PC-9 (cell line): ENCODE measurements at regions not wholly inside any gene's neighbourhood (a gene's known extent, or its start where the extent isn't known, plus 50 kb on each side); places are given as distances from the start of the nearest gene placed in this dataset.
"Not testable (repeated sequence)": the region's sequence is repeated elsewhere in the genome, so short reads cannot be mapped to it uniquely, and the experiment has no call there.

ENCODE experiments used
- BruUV-seq: library from RNA; stranded (reverse); fragments of 400-500 nt; replicated peaks from 2 replicates; lab custom pipeline; 2021; lab: Mats Ljungman, UMichigan
- CTCF ChIA-PET: fragments of 300-600 bp; sonication (Branson Sonifier 250); formaldehyde crosslinking; loops from one replicate; lab custom pipeline; 2022; ENCODE audit warnings: antibody characterized with exemption; lab: Charles Lee
- POLR2A ChIA-PET: fragments of 300-600 bp; sonication (Branson Sonifier 250); formaldehyde crosslinking; loops from one replicate; lab custom pipeline; 2022; ENCODE audit warnings: antibody characterized with exemption; ENCODE audit not compliant: unreplicated experiment; lab: Charles Lee
- DNase-seq, 2 experiments: peaks; one replicate each; pipeline versions ENCODE4 v3.0.0 to v3.0.0-alpha.2; 2015 to 2022; ENCODE audit warnings: mixed read lengths in 1 of 2
- H2AFZ ChIP-seq: fragments of 200-600 bp; sonication (generic); 2 replicates; pipeline ENCODE4 v1.8.1; 2017; ENCODE audit warnings: antibody characterized with exemption
- H3F3A ChIP-seq: fragments of 200-600 bp; sonication (generic); 2 replicates; pipeline ENCODE4 v1.8.1; 2017; ENCODE audit warnings: antibody characterized with exemption, mild to moderate bottlenecking, low read depth; ENCODE audit not compliant: insufficient read depth
- H3K27ac ChIP-seq: fragments of 200-600 bp; sonication (generic); 2 replicates; pipeline ENCODE4 v1.6.1; 2016; ENCODE audit warnings: mixed run types
- H3K27me3 ChIP-seq: fragments of 200-600 bp; sonication (generic); 2 replicates; pipeline ENCODE4 v1.6.1; 2016; ENCODE audit warnings: low read depth, mixed run types; ENCODE audit not compliant: insufficient read depth
- H3K36me3 ChIP-seq: fragments of 200-600 bp; sonication (generic); 2 replicates; pipeline ENCODE4 v1.6.1; 2016; ENCODE audit warnings: low read depth, mixed run types
- H3K4me1 ChIP-seq: fragments of 200-600 bp; sonication (generic); replicated peaks from 2 replicates; pipeline ENCODE4 v1.6.1; 2016; ENCODE audit warnings: mixed run types; ENCODE audit not compliant: insufficient read depth
- H3K4me2 ChIP-seq: fragments of 200-600 bp; sonication (generic); 2 replicates; pipeline ENCODE4 v1.6.1; 2017; ENCODE audit warnings: mixed run types
- H3K4me3 ChIP-seq: fragments of 200-600 bp; sonication (generic); 2 replicates; pipeline ENCODE4 v1.6.1; 2016; ENCODE audit warnings: mixed run types
- H3K79me2 ChIP-seq: fragments of 200-600 bp; sonication (generic); 2 replicates; pipeline ENCODE4 v1.6.1; 2017; ENCODE audit warnings: low read depth, mixed run types
- H3K9me2 ChIP-seq: fragments of 200-600 bp; sonication (generic); 2 replicates; pipeline ENCODE4 v1.8.1; 2017; ENCODE audit warnings: mild to moderate bottlenecking; ENCODE audit not compliant: insufficient read depth
- H3K9me3 ChIP-seq: fragments of 200-600 bp; sonication (generic); 2 replicates; pipeline ENCODE4 v1.8.1; 2016; ENCODE audit warnings: low read depth; ENCODE audit not compliant: insufficient read depth
- H4K20me1 ChIP-seq: fragments of 200-600 bp; sonication (generic); 2 replicates; pipeline ENCODE4 v1.8.1; 2017; ENCODE audit not compliant: insufficient read depth
- EZH2 ChIP-seq: fragments of 200-600 bp; sonication (generic); IDR thresholded peaks from 2 replicates; pipeline ENCODE4 v1.8.0; 2017; ENCODE audit warnings: antibody characterized with exemption, low read depth
- intact Hi-C: fragments of 100-400 bp; cut with micrococcal nuclease; formaldehyde crosslinking; loops from one replicate; pipeline ENCODE4 v1.10.0; 2022; ENCODE audit not compliant: unreplicated experiment
- TF ChIP-seq, protein P1 (sequence below): fragments of 200-600 bp; sonication (generic); conservative IDR thresholded peaks from 2 replicates; pipeline ENCODE4 v1.6.1; 2017; ENCODE audit warnings: mixed run types, antibody characterized with exemption, mild to moderate bottlenecking, moderate library complexity

GRCh38 chrX:140249088-140249487, 255.8 kb downstream of the SOX3 start:
- no peaks in the 10 kb centered on the region for H3K36me3 ChIP-seq
- intact Hi-C loops, result no loop called here
- H3K4me1 ChIP-seq, result no peaks in the 10 kb centered on the region
- no peaks in the 10 kb centered on the region for H3F3A ChIP-seq
- ChIA-PET POLR2A (no interaction called here), CTCF (no interaction called here)
- H4K20me1 ChIP-seq, result no peaks in the 10 kb centered on the region
- H3K79me2 ChIP-seq, result no peaks in the 10 kb centered on the region
- DNase-seq, result no peak
- peaks cover 5% of the 10 kb centered on the region; the same call in 1 of the 2 replicates for H3K27me3 ChIP-seq
- no peak overlapping the region for H3K4me3 ChIP-seq
- no peak overlapping the region for H2AFZ ChIP-seq
- H3K9me3 ChIP-seq, result no peaks in the 10 kb centered on the region
- H3K27ac ChIP-seq, result no peak overlapping the region
- H3K9me2 ChIP-seq, result no peaks in the 10 kb centered on the region
- TF ChIP-seq, protein P1, sequence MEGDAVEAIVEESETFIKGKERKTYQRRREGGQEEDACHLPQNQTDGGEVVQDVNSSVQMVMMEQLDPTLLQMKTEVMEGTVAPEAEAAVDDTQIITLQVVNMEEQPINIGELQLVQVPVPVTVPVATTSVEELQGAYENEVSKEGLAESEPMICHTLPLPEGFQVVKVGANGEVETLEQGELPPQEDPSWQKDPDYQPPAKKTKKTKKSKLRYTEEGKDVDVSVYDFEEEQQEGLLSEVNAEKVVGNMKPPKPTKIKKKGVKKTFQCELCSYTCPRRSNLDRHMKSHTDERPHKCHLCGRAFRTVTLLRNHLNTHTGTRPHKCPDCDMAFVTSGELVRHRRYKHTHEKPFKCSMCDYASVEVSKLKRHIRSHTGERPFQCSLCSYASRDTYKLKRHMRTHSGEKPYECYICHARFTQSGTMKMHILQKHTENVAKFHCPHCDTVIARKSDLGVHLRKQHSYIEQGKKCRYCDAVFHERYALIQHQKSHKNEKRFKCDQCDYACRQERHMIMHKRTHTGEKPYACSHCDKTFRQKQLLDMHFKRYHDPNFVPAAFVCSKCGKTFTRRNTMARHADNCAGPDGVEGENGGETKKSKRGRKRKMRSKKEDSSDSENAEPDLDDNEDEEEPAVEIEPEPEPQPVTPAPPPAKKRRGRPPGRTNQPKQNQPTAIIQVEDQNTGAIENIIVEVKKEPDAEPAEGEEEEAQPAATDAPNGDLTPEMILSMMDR, result no peak
- TF ChIP-seq EZH2, result no peak
- H3K4me2 ChIP-seq, result no peak overlapping the region
- BruUV-seq, result no TSS peak

DNA sequence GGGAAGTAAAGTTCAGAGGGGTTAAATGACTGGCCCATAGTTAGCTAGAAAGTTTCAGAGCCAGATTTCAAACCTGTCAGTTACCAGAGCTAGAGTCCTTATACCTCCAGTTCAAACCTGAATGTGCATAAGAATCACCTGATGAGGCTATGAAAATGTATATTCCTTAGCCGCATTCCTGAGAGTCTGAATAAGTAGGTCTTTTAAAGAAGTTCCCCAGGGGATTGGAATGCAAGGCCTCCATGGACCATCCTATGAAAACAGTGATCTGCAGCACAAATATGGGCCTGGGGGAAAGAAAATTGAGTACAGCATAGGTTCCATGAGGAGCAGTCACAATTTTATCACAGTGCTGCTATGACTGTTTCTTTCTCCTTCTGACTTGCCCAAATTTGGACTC, 263.9 kb upstream of the CXorf66 start:
- no peaks in the 10 kb centered on the region for H3K9me3 ChIP-seq
- intact Hi-C loops, result no loop called here
- POLR2A ChIA-PET, result no interaction called here

DNA sequence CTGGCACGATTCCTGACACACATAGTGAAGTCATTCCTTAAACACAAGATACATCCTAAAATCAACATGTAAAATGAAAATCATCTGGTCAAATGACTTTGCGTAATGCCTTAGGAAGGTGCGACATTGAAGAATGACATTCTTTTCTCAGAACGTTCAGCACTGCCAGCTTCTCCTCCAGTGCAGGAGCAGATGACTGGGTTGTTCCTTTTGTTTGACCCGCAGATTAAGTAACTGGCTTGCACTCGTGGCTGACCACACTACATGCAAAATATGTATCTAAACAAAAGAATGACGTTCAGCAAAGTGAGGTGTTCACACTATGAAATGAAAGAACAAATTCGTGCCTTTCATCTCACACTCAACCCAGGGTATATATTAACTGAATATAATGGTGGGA, 260.7 kb upstream of the CXorf66 start:
- DNase-seq, H3K4me1 ChIP-seq, intact Hi-C loops, BruUV-seq, H3K9me2 ChIP-seq, H3K9me3 ChIP-seq, H4K20me1 ChIP-seq, CTCF ChIA-PET, H3K4me2 ChIP-seq, POLR2A ChIA-PET, H3K4me3 ChIP-seq, H3K27ac ChIP-seq, H3K36me3 ChIP-seq, H2AFZ ChIP-seq, H3K79me2 ChIP-seq, H3K27me3 ChIP-seq, H3F3A ChIP-seq: not testable (repeated sequence)

More for the DNA sequence above, 263.9 kb upstream of the CXorf66 start:
- DNase-seq, result no peak
- H4K20me1 ChIP-seq, result no peaks in the 10 kb centered on the region
- H3F3A ChIP-seq, result no peaks in the 10 kb centered on the region
- H3K9me2 ChIP-seq, result no peaks in the 10 kb centered on the region
- no TSS peak for BruUV-seq
- H3K79me2 ChIP-seq, result no peaks in the 10 kb centered on the region
- no peak overlapping the region for H2AFZ ChIP-seq
- no peaks in the 10 kb centered on the region for H3K27me3 ChIP-seq
- no peak overlapping the region for H3K4me2 ChIP-seq
- H3K4me3 ChIP-seq, result no peak overlapping the region
- H3K27ac ChIP-seq, result no peak overlapping the region
- no peak for TF ChIP-seq EZH2
- TF ChIP-seq, protein P1, result no peak
- CTCF ChIA-PET, result no interaction called here
- no peaks in the 10 kb centered on the region for H3K36me3 ChIP-seq
- H3K4me1 ChIP-seq, result no peaks in the 10 kb centered on the region

DNA sequence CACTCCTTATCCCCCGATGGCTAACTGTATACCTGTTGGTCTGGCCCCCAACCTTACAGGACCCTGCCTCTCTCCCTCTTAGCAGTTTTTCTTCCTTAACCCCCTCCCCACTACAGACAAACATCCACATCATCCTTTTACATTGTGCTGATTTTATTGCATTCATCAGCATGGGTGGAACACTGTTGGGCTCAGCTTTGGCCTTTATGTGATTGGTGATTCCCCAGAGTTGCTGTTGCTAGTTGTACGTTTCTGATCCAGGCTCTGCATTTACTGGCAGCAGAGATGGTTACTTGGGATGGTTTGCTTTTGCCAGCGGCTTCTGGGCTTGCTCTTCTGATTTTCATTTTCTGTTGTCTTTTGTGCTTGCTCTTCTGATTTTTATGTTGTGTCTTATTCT, 250.6 kb upstream of the CXorf66 start:
- H3K36me3 ChIP-seq, H3K27ac ChIP-seq, H4K20me1 ChIP-seq, CTCF ChIA-PET, H3F3A ChIP-seq, H3K9me3 ChIP-seq, H3K27me3 ChIP-seq, H3K9me2 ChIP-seq, DNase-seq, H3K4me1 ChIP-seq, BruUV-seq, intact Hi-C loops, H3K79me2 ChIP-seq, H2AFZ ChIP-seq, POLR2A ChIA-PET, H3K4me2 ChIP-seq, H3K4me3 ChIP-seq: not testable (repeated sequence)

DNA sequence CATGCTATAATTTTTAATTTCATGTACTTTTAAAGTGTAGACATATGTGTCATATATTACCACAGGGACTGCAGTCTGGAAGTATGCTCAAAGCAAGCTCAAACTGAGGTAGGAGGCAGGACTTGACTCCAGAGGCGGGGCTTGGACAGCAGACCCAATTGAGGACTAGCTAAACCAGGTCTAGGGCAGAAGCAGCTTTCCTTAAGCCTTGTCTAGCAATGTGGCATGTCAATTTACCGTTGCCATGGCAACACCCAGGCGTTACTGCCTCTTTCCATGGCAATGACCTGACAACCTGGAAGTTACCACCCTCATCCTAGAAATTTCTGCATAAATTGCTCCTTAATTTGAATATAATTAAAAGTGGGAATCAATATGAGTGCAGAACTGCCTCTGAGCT, 249.2 kb upstream of the CXorf66 start:
- H3K4me2 ChIP-seq, H3K27me3 ChIP-seq, H3F3A ChIP-seq, H3K4me3 ChIP-seq, H3K9me3 ChIP-seq, BruUV-seq, H3K79me2 ChIP-seq, H3K4me1 ChIP-seq, H3K36me3 ChIP-seq, intact Hi-C loops, H4K20me1 ChIP-seq, H2AFZ ChIP-seq, CTCF ChIA-PET, DNase-seq, H3K27ac ChIP-seq, H3K9me2 ChIP-seq, POLR2A ChIA-PET: not testable (repeated sequence)
